ENCODE measurements at regions not wholly inside any gene's neighbourhood (a gene's known extent, or its start where the extent isn't known, plus 50 kb on each side); places are given as distances from the start of the nearest gene placed in this dataset.

DNA sequence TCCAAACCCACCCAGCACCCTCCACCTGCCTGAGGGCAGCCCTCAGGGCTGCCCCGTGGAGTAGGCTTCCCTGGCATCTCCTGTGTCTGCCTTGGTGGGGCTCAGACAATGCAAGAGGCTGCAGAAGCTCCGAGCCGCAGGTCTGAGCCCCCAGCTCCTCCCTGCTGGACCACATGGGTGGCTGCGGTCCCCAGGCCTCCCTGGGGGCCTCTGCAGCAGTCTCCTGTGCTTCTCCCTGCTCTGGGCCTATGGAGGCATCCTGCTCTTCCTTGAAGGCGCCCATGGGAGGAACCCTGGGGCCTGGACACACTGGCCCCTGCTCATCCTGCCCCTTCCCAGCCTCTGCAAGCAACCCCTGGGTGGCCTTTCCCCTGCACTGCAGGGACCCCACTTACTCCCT lies 86.1 kb upstream of the ACTRT2 start:
- no peaks in the 10 kb centered on the region for H4K20me1 ChIP-seq (ENCODE audit: insufficient read depth, low read length)
- H3K4me3 ChIP-seq (ENCODE audit: low read depth, low read length, poor library complexity, severe bottlenecking), result no peak overlapping the region
- no peaks in the 10 kb centered on the region for H3K36me3 ChIP-seq (ENCODE audit: insufficient read depth, low read length)
- H3K27ac ChIP-seq (ENCODE audit: low read depth, low read length, poor library complexity, severe bottlenecking), result no peak overlapping the region
- H3K9me3 ChIP-seq (ENCODE audit: low read length), result no peaks in the 10 kb centered on the region
- H2AFZ ChIP-seq (ENCODE audit: low read length), result no peak overlapping the region
- H3K79me2 ChIP-seq (ENCODE audit: insufficient read depth, low read length), result no peaks in the 10 kb centered on the region
- no peaks in the 10 kb centered on the region for H3K27me3 ChIP-seq (ENCODE audit: insufficient read depth, low read length)
- H3K4me1 ChIP-seq (ENCODE audit: insufficient read depth, low read length, severe bottlenecking), result no peaks in the 10 kb centered on the region
- H3K9me2 ChIP-seq (ENCODE audit: low read depth, low read length), result no peaks in the 10 kb centered on the region
- H3K9ac ChIP-seq (ENCODE audit: low read length), result no peak overlapping the region
- H3K4me2 ChIP-seq (ENCODE audit: low read length), result no peak overlapping the region
- no peaks in the 10 kb centered on the region for H3F3A ChIP-seq (ENCODE audit: insufficient read depth, low read length)
- TF ChIP-seq EZH2 (IDR thresholded peaks at IDR 0.05; ENCODE audit: borderline replicate concordance, low read length), result no peak
- no peak for TF ChIP-seq CTCF (IDR thresholded peaks at IDR 0.05; ENCODE audit: low read length)

DNA sequence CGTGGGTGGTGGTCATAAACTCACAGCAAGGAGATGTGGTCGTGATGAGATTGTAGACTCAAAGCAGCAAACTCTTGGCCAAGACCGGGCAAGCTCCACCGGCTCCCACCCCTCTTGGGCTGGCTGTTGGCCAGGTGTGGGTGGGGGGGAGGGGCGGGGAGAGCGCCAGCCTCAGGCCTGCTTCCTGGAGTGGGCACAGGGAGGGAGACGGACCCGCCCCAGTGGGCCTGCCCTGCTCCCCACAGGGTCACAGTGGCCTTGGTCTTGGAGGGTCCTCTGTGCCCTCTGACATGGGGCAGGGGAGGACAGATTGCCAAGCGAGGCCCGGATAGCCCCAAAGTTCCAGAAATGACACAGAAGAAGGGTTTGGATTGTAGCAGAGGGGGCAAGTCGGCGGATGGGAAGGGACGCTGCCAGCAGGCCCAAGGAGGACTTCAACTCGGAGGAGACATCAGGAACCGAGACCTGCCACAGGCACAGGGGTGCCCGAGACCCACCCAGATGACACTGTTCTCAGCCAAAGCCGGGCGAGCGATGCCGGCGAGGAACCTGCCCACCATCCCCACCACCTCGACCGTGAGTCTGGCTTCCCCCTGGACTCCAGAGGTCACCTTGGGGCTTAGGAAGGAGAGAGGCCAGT lies 85.4 kb upstream of the ACTRT2 start:
- Histone ChIP-seq H3K4me3 (ENCODE audit: low read depth, low read length, poor library complexity, severe bottlenecking) (no peak overlapping the region), H3F3A (ENCODE audit: insufficient read depth, low read length) (no peaks in the 10 kb centered on the region), H3K9me2 (ENCODE audit: low read depth, low read length) (no peaks in the 10 kb centered on the region), H3K9ac (ENCODE audit: low read length) (no peak overlapping the region), H3K9me3 (ENCODE audit: low read length) (no peaks in the 10 kb centered on the region), H3K4me2 (ENCODE audit: low read length) (no peak overlapping the region), H3K79me2 (ENCODE audit: insufficient read depth, low read length) (no peaks in the 10 kb centered on the region), H3K27me3 (ENCODE audit: insufficient read depth, low read length) (no peaks in the 10 kb centered on the region), H2AFZ (ENCODE audit: low read length) (no peak overlapping the region), H3K36me3 (ENCODE audit: insufficient read depth, low read length) (no peaks in the 10 kb centered on the region), H3K27ac (ENCODE audit: low read depth, low read length, poor library complexity, severe bottlenecking) (no peak overlapping the region), H4K20me1 (ENCODE audit: insufficient read depth, low read length) (no peaks in the 10 kb centered on the region), H3K4me1 (ENCODE audit: insufficient read depth, low read length, severe bottlenecking) (no peaks in the 10 kb centered on the region)
- TF ChIP-seq CTCF (IDR thresholded peaks at IDR 0.05; ENCODE audit: low read length) (no peak), EZH2 (IDR thresholded peaks at IDR 0.05; ENCODE audit: borderline replicate concordance, low read length) (no peak)

GRCh38 chr1:2936559-2937515 lies 84.4 kb upstream of the ACTRT2 start:
- no peak for TF ChIP-seq CTCF (IDR thresholded peaks at IDR 0.05; ENCODE audit: low read length)
- no peak for TF ChIP-seq EZH2 (IDR thresholded peaks at IDR 0.05; ENCODE audit: borderline replicate concordance, low read length)
- Histone ChIP-seq H3K4me1 (ENCODE audit: insufficient read depth, low read length, severe bottlenecking) (no peaks in the 10 kb centered on the region), H4K20me1 (ENCODE audit: insufficient read depth, low read length) (no peaks in the 10 kb centered on the region), H3K36me3 (ENCODE audit: insufficient read depth, low read length) (no peaks in the 10 kb centered on the region), H3K9ac (ENCODE audit: low read length) (no peak overlapping the region), H3K9me3 (ENCODE audit: low read length) (no peaks in the 10 kb centered on the region), H2AFZ (ENCODE audit: low read length) (no peak overlapping the region), H3K4me3 (ENCODE audit: low read depth, low read length, poor library complexity, severe bottlenecking) (no peak overlapping the region), H3K79me2 (ENCODE audit: insufficient read depth, low read length) (no peaks in the 10 kb centered on the region), H3F3A (ENCODE audit: insufficient read depth, low read length) (no peaks in the 10 kb centered on the region), H3K4me2 (ENCODE audit: low read length) (no peak overlapping the region), H3K27me3 (ENCODE audit: insufficient read depth, low read length) (no peaks in the 10 kb centered on the region), H3K27ac (ENCODE audit: low read depth, low read length, poor library complexity, severe bottlenecking) (no peak overlapping the region), H3K9me2 (ENCODE audit: low read depth, low read length) (no peaks in the 10 kb centered on the region)

Data from OCI-LY1 (cell line).